ENCODE measurements at regions not wholly inside any gene's neighbourhood (a gene's known extent, or its start where the extent isn't known, plus 50 kb on each side); places are given as distances from the start of the nearest gene placed in this dataset.

DNA sequence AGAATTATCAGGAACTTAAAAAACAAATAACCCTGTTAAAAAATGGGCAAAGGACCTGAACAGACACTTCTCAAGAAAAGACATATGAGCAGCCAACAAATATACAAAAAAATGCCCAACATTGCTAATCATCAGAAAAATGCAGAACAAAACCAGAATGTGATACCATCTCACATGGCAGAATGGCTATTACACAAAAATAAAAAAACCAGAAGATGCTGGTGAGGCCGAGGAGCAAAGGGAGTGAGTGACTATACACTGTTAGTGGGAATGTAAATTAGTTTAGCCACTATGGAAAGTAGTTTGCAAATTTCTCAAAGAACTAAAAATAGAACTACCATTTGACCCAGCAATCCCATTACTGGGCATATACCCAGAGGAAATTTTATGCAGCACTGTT lies 95.8 kb upstream of the DSEL start:
- CTCF ChIA-PET (ENCODE audit: partially characterized antibody), result no interaction called here
- Histone ChIP-seq H2BK15ac (ENCODE audit: low read length) (no peak overlapping the region), H3K18ac (ENCODE audit: extremely low read depth, low read length) (no peak overlapping the region), H3K27ac (ENCODE audit: low read depth, low read length) (no peak overlapping the region), H4K8ac (ENCODE audit: extremely low read depth, insufficient read depth, low read length) (no peak overlapping the region), H3K4me1 (replicated peaks in 1 of 4; ENCODE audit: control insufficient read depth in 3 of 4, insufficient read depth in 4 of 4, low read length in 3 of 4) (peaks cover 0 to 4% (median 0%) of the 10 kb centered on the region in 4 experiments; a peak in 1 of 7 replicates), H4K91ac (replicated peaks; ENCODE audit: insufficient read length, low read length) (no peak overlapping the region), H4K20me1 (replicated peaks in 1 of 2; ENCODE audit: control insufficient read depth in 1 of 2, insufficient read depth in 2 of 2, low read length in 2 of 2) (no peaks in the 10 kb centered on the region), H3K56ac (replicated peaks; ENCODE audit: insufficient read length, low read depth, low read length) (no peak overlapping the region), H2BK5ac (ENCODE audit: low read depth, low read length) (no peak overlapping the region), H2BK120ac (replicated peaks; ENCODE audit: low read depth, low read length) (no peak overlapping the region), H3K4me2 (ENCODE audit: insufficient read depth in 1 of 2, low read depth in 2 of 2, low read length in 2 of 2) (no peak overlapping the region), H4K5ac (ENCODE audit: insufficient read length, low read depth, low read length) (no peak overlapping the region), H3K27me3 (replicated peaks in 1 of 4; ENCODE audit: control insufficient read depth in 3 of 4, extremely low read depth in 1 of 4, insufficient read depth in 3 of 4, low read length in 3 of 4) (no peaks in the 10 kb centered on the region), H3K9ac (replicated peaks in 1 of 4; ENCODE audit: extremely low read depth in 1 of 4, low read depth in 3 of 4, low read length in 3 of 4) (no peak overlapping the region), H3K4me3 (ENCODE audit: extremely low read depth in 1 of 4, insufficient read depth in 2 of 4, low read depth in 3 of 4, low read length in 4 of 4) (no peak overlapping the region), H3K9me3 (ENCODE audit: insufficient read depth in 2 of 2, low read depth in 1 of 2, low read length in 1 of 2) (no peaks in the 10 kb centered on the region), H2BK20ac (ENCODE audit: low read length) (no peak overlapping the region), H2AFZ (ENCODE audit: low read length) (no peak overlapping the region), H3K4ac (replicated peaks; ENCODE audit: insufficient read length, low read depth, low read length) (no peak overlapping the region), H3K23ac (ENCODE audit: insufficient read length) (no peak overlapping the region), H3K23me2 (ENCODE audit: low read depth, low read length) (no peaks in the 10 kb centered on the region), H3K79me2 (ENCODE audit: control insufficient read depth in 1 of 2, insufficient read depth in 2 of 2, low read length in 2 of 2) (no peaks in the 10 kb centered on the region), H2AK5ac (ENCODE audit: low read depth, low read length) (no peak overlapping the region), H3K79me1 (ENCODE audit: low read depth, low read length) (no peaks in the 10 kb centered on the region), H2BK12ac (ENCODE audit: low read depth, low read length) (no peak overlapping the region), H3K14ac (ENCODE audit: insufficient read length) (no peak overlapping the region), H3K36me3 (ENCODE audit: control insufficient read depth in 2 of 4, insufficient read depth in 4 of 4, low read length in 3 of 4) (no peaks in the 10 kb centered on the region)
- POLR2A ChIA-PET (ENCODE audit: partially characterized antibody), result no interaction called here
- no peak for TF ChIP-seq TAF7 (optimal IDR thresholded peaks at IDR 0.05; ENCODE audit: borderline replicate concordance, low read depth, low read length)
- TF ChIP-seq, protein P1, sequence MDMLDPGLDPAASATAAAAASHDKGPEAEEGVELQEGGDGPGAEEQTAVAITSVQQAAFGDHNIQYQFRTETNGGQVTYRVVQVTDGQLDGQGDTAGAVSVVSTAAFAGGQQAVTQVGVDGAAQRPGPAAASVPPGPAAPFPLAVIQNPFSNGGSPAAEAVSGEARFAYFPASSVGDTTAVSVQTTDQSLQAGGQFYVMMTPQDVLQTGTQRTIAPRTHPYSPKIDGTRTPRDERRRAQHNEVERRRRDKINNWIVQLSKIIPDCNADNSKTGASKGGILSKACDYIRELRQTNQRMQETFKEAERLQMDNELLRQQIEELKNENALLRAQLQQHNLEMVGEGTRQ (IDR thresholded peaks at IDR 0.05; ENCODE audit: low read length), result no peak
- DNase-seq (ENCODE audit: low read depth in 1 of 2, low spot score in 2 of 2) (no peak), FAIRE-seq (no peak)
- 96% methylated on average over 1 of the region's 1 CpG; no CpG with 5 or more reads in 1 of the 2 experiments for WGBS, 2 experiments (ENCODE audit: extremely low coverage in 1 of 2, insufficient coverage in 1 of 2, insufficient read length in 1 of 2, insufficient replicate concordance in 2 of 2, low coverage in 1 of 2, low lambda C conversion rate in 2 of 2, missing lambda C conversion rate in 1 of 2)
